Loucy (cell line): ENCODE measurements at regions not wholly inside any gene's neighbourhood (a gene's known extent, or its start where the extent isn't known, plus 50 kb on each side); places are given as distances from the start of the nearest gene placed in this dataset.

Experiments
- H2AFZ ChIP-seq: fragments of 200-600 bp; sonication (generic); 2 replicates; pipeline ENCODE4 v1.6.0; 2016; ENCODE audit warnings: antibody characterized with exemption, mild to moderate bottlenecking, low read length, moderate library complexity
- H3F3A ChIP-seq: fragments of 200-600 bp; 2 replicates; pipeline ENCODE4 v1.6.0; 2016; ENCODE audit warnings: antibody characterized with exemption, low read depth, mild to moderate bottlenecking
- H3K27me3 ChIP-seq: fragments of 200-600 bp; sonication (generic); 2 replicates; pipeline ENCODE4 v1.6.1; 2014; ENCODE audit warnings: low read length, mild to moderate bottlenecking; ENCODE audit not compliant: insufficient read depth, poor library complexity, severe bottlenecking
- H3K36me3 ChIP-seq: fragments of 200-600 bp; sonication (generic); 2 replicates; pipeline ENCODE4 v1.6.1; 2016; ENCODE audit warnings: low read length; ENCODE audit not compliant: insufficient read depth
- H3K4me1 ChIP-seq: fragments of 200-600 bp; sonication (generic); 2 replicates; pipeline ENCODE4 v1.5.1; 2014; ENCODE audit warnings: low read length, mild to moderate bottlenecking; ENCODE audit not compliant: insufficient read depth, poor library complexity, severe bottlenecking
- H3K4me2 ChIP-seq: fragments of 200-600 bp; sonication (generic); 2 replicates; pipeline ENCODE4 v1.6.0; 2014; ENCODE audit warnings: antibody characterized with exemption, low read length, low read depth, mild to moderate bottlenecking; ENCODE audit not compliant: poor library complexity, severe bottlenecking
- H3K4me3 ChIP-seq: fragments of 200-600 bp; sonication (generic); 2 replicates; pipeline ENCODE4 v1.5.1; 2014; ENCODE audit warnings: low read length, mild to moderate bottlenecking, mixed read lengths; ENCODE audit not compliant: poor library complexity, severe bottlenecking
- H3K79me2 ChIP-seq: fragments of 200-600 bp; sonication (generic); 2 replicates; pipeline ENCODE4 v1.6.1; 2014; ENCODE audit warnings: low read length; ENCODE audit not compliant: insufficient read depth
- H3K9ac ChIP-seq: fragments of 200-600 bp; sonication (generic); 2 replicates; pipeline ENCODE4 v1.6.0; 2014; ENCODE audit warnings: mild to moderate bottlenecking, low read depth, low read length, moderate library complexity; ENCODE audit not compliant: poor library complexity, severe bottlenecking
- H3K9me2 ChIP-seq: fragments of 200-600 bp; sonication (generic); replicated peaks from 2 replicates; pipeline ENCODE4 v1.6.1; 2016; ENCODE audit warnings: low read depth, low read length, mixed read lengths
- H3K9me3 ChIP-seq: fragments of 200-600 bp; sonication (generic); 2 replicates; pipeline ENCODE4 v1.6.1; 2014; ENCODE audit warnings: mild to moderate bottlenecking, antibody characterized with exemption, low read length, low read depth; ENCODE audit not compliant: insufficient read depth
- H4K20me1 ChIP-seq: fragments of 200-600 bp; sonication (generic); 2 replicates; pipeline ENCODE4 v1.6.0; 2014; ENCODE audit warnings: antibody characterized with exemption, low read length, mild to moderate bottlenecking; ENCODE audit not compliant: insufficient read depth, poor library complexity, severe bottlenecking
- EZH2phosphoT487 ChIP-seq: fragments of 200-600 bp; IDR thresholded peaks from 2 replicates; pipeline ENCODE4 v1.6.1; 2018; ENCODE audit warnings: antibody characterized with exemption, mild to moderate bottlenecking, moderate library complexity, borderline replicate concordance
- TF ChIP-seq, protein P1 (sequence below): fragments of 200-600 bp; sonication (generic); conservative IDR thresholded peaks from 2 replicates; pipeline ENCODE4 v1.5.1; 2014; ENCODE audit warnings: mild to moderate bottlenecking, antibody characterized with exemption, low read length

DNA sequence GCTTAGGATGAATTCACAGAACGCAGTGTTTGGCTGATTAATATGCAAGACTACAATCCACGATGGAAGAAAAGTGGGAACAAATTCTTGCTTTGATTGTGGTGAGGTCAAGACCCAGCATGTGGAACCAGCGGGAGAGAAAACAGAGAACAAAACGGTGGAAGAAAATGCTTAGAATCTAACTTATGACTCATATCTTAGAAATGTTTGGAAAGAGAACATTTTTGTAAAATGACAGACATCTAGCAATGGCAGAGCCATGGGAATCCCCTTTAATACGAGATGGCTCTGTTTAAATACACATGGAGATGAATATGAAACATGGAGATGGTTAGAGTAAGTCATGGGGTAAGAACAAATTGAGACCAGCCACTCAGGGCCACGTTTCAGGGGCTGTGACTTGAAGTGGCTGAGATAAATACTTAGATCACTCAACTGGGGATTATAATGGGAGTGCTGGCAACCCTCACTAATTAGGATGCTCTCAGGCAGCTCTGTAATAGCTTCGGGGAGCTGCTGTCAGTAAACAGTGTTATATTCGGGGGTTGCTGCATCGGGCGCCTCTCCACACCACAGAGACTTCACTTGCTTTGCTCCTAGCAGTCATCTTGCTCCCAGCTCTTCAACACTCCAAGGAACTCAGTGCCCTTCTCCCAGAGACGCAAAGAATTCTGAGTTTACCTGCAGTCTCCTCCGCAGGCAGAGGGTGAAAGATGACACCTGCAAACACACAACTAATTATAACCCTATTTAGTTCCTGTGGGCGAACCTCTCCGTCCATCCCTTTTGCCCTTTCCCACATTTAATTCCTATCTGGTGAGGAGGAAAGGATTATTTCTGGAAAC lies 68.0 kb upstream of the ONECUT1 start:
- Histone ChIP-seq H3K79me2 (no peaks in the 10 kb centered on the region), H3K36me3 (no peaks in the 10 kb centered on the region), H3K4me2 (no peak overlapping the region), H3F3A (no peaks in the 10 kb centered on the region), H3K4me3 (no peak overlapping the region), H3K27me3 (no peaks in the 10 kb centered on the region), H3K9me3 (no peaks in the 10 kb centered on the region), H2AFZ (no peak overlapping the region), H4K20me1 (no peaks in the 10 kb centered on the region), H3K9me2 (no peaks in the 10 kb centered on the region), H3K4me1 (no peaks in the 10 kb centered on the region), H3K9ac (no peak overlapping the region)
- TF ChIP-seq EZH2phosphoT487 = no peak

- no peaks in the 10 kb centered on the region for H4K20me1 ChIP-seq
- H3K4me2 ChIP-seq = no peak overlapping the region
Observed at GRCh38 chr15:52857471-52857870, 67.3 kb upstream of the ONECUT1 start.

GRCh38 chr15:52856286-52856685 lies 66.2 kb upstream of the ONECUT1 start:
- Histone ChIP-seq H3K36me3 (no peaks in the 10 kb centered on the region), H4K20me1 (no peaks in the 10 kb centered on the region), H3K9me2 (no peaks in the 10 kb centered on the region), H3K4me2 (no peak overlapping the region), H3K4me3 (no peak overlapping the region), H3K27me3 (no peaks in the 10 kb centered on the region), H3K9me3 (no peaks in the 10 kb centered on the region), H3F3A (no peaks in the 10 kb centered on the region), H3K9ac (no peak overlapping the region), H3K79me2 (no peaks in the 10 kb centered on the region), H3K4me1 (no peaks in the 10 kb centered on the region), H2AFZ (no peak overlapping the region)
- no peak for TF ChIP-seq EZH2phosphoT487
- TF ChIP-seq, protein P1, sequence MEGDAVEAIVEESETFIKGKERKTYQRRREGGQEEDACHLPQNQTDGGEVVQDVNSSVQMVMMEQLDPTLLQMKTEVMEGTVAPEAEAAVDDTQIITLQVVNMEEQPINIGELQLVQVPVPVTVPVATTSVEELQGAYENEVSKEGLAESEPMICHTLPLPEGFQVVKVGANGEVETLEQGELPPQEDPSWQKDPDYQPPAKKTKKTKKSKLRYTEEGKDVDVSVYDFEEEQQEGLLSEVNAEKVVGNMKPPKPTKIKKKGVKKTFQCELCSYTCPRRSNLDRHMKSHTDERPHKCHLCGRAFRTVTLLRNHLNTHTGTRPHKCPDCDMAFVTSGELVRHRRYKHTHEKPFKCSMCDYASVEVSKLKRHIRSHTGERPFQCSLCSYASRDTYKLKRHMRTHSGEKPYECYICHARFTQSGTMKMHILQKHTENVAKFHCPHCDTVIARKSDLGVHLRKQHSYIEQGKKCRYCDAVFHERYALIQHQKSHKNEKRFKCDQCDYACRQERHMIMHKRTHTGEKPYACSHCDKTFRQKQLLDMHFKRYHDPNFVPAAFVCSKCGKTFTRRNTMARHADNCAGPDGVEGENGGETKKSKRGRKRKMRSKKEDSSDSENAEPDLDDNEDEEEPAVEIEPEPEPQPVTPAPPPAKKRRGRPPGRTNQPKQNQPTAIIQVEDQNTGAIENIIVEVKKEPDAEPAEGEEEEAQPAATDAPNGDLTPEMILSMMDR = no peak

More at GRCh38 chr15:52857471-52857870, 67.3 kb upstream of the ONECUT1 start:
- H2AFZ ChIP-seq = no peak overlapping the region
- H3K9me3 ChIP-seq = no peaks in the 10 kb centered on the region
- no peaks in the 10 kb centered on the region for H3K79me2 ChIP-seq
- no peaks in the 10 kb centered on the region for H3K27me3 ChIP-seq
- no peaks in the 10 kb centered on the region for H3F3A ChIP-seq
- no peaks in the 10 kb centered on the region for H3K4me1 ChIP-seq
- H3K9me2 ChIP-seq = no peaks in the 10 kb centered on the region
- H3K9ac ChIP-seq = no peak overlapping the region
- H3K36me3 ChIP-seq = no peaks in the 10 kb centered on the region
- H3K4me3 ChIP-seq = no peak overlapping the region
- TF ChIP-seq, protein P1 = no peak
- no peak for TF ChIP-seq EZH2phosphoT487
